Heart left ventricle (tissue), 16 donors: ENCODE measurements at regions not wholly inside any gene's neighbourhood (a gene's known extent, or its start where the extent isn't known, plus 50 kb on each side); places are given as distances from the start of the nearest gene placed in this dataset.

ENCODE experiments used
- ATAC-seq, 4 donors: fragments of 200-7000 bp; cut with Tn5 transposase; one replicate each; pipeline ENCODE4 v1.9.1; 2020 to 2022; ENCODE audit warnings: moderate library complexity in 4 of 4, mild to moderate bottlenecking in 3 of 4, moderate number of reproducible peaks in 1 of 4
- DNase-seq, 5 donors: peaks; one replicate each; pipeline ENCODE4 v3.0.0-alpha.2; 2020
- H3K27ac ChIP-seq, 12 donors: fragments of 200-600 bp; sonication (generic) in 4 of 12; one replicate each; pipeline versions ENCODE4 v1.5.0 to v1.8.0; 2016 to 2022; ENCODE audit warnings: mild to moderate bottlenecking in 2 of 12
- H3K27me3 ChIP-seq, 9 donors: fragments of 200-600 bp; sonication (generic) in 2 of 9; one replicate each; pipeline versions ENCODE4 v1.5.1 to v1.8.0; 2016 to 2022; ENCODE audit warnings: mild to moderate bottlenecking in 3 of 9
- H3K36me3 ChIP-seq, 9 donors: fragments of 200-600 bp; sonication (generic) in 2 of 9; one replicate each; pipeline versions ENCODE4 v1.5.0 to v1.8.0; 2018 to 2022; ENCODE audit warnings: mild to moderate bottlenecking in 2 of 9
- H3K4me1 ChIP-seq, 12 donors: fragments of 200-600 bp; sonication (generic) in 4 of 12; one replicate each; pipeline versions ENCODE4 v1.5.0 to v1.8.0; 2016 to 2022; ENCODE audit warnings: mild to moderate bottlenecking in 3 of 12
- H3K4me3 ChIP-seq, 12 donors: fragments of 200-600 bp; sonication (generic) in 4 of 12; one replicate each; pipeline versions ENCODE4 v1.5.0 to v1.8.0; 2017 to 2022; ENCODE audit warnings: mild to moderate bottlenecking in 9 of 12, moderate library complexity in 4 of 12
- H3K9me3 ChIP-seq, 12 donors: fragments of 200-600 bp; sonication (generic) in 4 of 12; one replicate each; pipeline versions ENCODE4 v1.5.0 to v1.8.0; 2016 to 2022; ENCODE audit warnings: mild to moderate bottlenecking in 1 of 12
- CTCF ChIP-seq, 12 donors: fragments of 200-600 bp; sonication (generic) in 4 of 12; IDR thresholded peaks; one replicate each; pipeline versions ENCODE4 v1.5.0 to v1.8.0; 2018 to 2022; ENCODE audit warnings: antibody characterized with exemption in 12 of 12, mild to moderate bottlenecking in 5 of 12
- POLR2A ChIP-seq, 2 donors: fragments of 450-650 bp; IDR thresholded peaks; one replicate each; pipeline ENCODE4 v1.6.1; 2017; ENCODE audit warnings: antibody characterized with exemption in 2 of 2, mild to moderate bottlenecking in 2 of 2, moderate library complexity in 2 of 2
- WGBS, 4 donors: extraction: QIAGEN DNeasy Blood & Tissue Kit in 2 of 4; methylation state at CpG; one replicate each; pipeline versions ENCODE4 v1.1.5 to v1.1.7; 2013 to 2018; 5-methylcytosine and 5-hydroxymethylcytosine counted together
- intact Hi-C, 10 donors: fragments of 100-400 bp; cut with DNase I; formaldehyde crosslinking; loops; one replicate each; pipeline versions ENCODE4 v1.11.1 to v1.14.2; 2022
- donor health status: ischemic (EF 13 %, LVEDD 7.1; RV severe dilation, severe dysfunction).
- donor health status: healthy with polysubstance abuse.
- donor health status: DM: no; HTN: yes; CAD: no.
- donor health status: DM: no; HTN: no; CAD: no.
- donor health status: ischemic (EF 25% LVEDD 6.9; RV normal size, moderate dysfunction).
- donor health status: ischemic (EF 25% LVEDD 5.7; RV mildly dilated, moderate dysfunction).
- donor health status: healthy.
- donor health status: DM: yes; HTN: yes; CAD: no.
- donor health status: ischemic (EF 35%, LVEDD 5.7; RV mildly dilated, moderate dysfunction).
- donor health status: nonischemic (EF 11% LVEDD 7.7; RV severe dilation, severe dysfunction).
- donor health status: DM: yes; HTN: yes; CAD: no.
- donor health status: PGD.
- donor health status: ischemic (EF 29% LVEDD 5.4; RV normal size, mild dysfunction).
- donor health status: nonischemic (EF 23%, LVEDD 6.1; RV moderate dilation, normal function).

GRCh38 chr13:81848291-81848690 lies 1507.4 kb upstream of the SPRY2 start:
- no peak overlapping the region for H3K4me3 ChIP-seq
- no peaks in the 10 kb centered on the region for H3K27me3 ChIP-seq
- ATAC-seq (no peak), DNase-seq (no peak)
- intact Hi-C loops = no loop called here
- TF ChIP-seq POLR2A (IDR thresholded peaks at IDR 0.05) (no peak), CTCF (IDR thresholded peaks at IDR 0.05) (no peak)
- H3K27ac ChIP-seq = no peak overlapping the region
- H3K4me1 ChIP-seq = no peaks in the 10 kb centered on the region
- H3K36me3 ChIP-seq = no peaks in the 10 kb centered on the region
- peaks cover 0 to 3% (median 0%) of the 10 kb centered on the region in 12 donors for H3K9me3 ChIP-seq

GRCh38 chr13:81846771-81847170 lies 1505.8 kb upstream of the SPRY2 start:
- Histone ChIP-seq H3K9me3 (peaks cover 0 to 8% (median 0%) of the 10 kb centered on the region in 12 donors), H3K27me3 (no peaks in the 10 kb centered on the region), H3K4me1 (no peaks in the 10 kb centered on the region), H3K4me3 (no peak overlapping the region), H3K36me3 (no peaks in the 10 kb centered on the region), H3K27ac (no peak overlapping the region)
- DNase-seq (no peak), ATAC-seq (no peak)
- intact Hi-C loops = no loop called here
- TF ChIP-seq POLR2A (IDR thresholded peaks at IDR 0.05) (no peak), CTCF (IDR thresholded peaks at IDR 0.05) (no peak)
- 80 to 91% (median 87%) methylated on average over 2 of the region's 2 CpGs for WGBS, 4 donors

- Histone ChIP-seq H3K9me3 (peaks cover 0 to 14% (median 0%) of the 10 kb centered on the region in 12 donors), H3K4me1 (no peaks in the 10 kb centered on the region), H3K36me3 (no peaks in the 10 kb centered on the region), H3K27ac (no peak overlapping the region), H3K27me3 (no peaks in the 10 kb centered on the region), H3K4me3 (no peak overlapping the region)
- intact Hi-C loops = no loop called here
- DNase-seq (no peak), ATAC-seq (no peak)
- TF ChIP-seq POLR2A (IDR thresholded peaks at IDR 0.05) (no peak), CTCF (IDR thresholded peaks at IDR 0.05) (no peak)
- WGBS, 4 donors = 90 to 92% (median 91%) methylated on average over 11 of the region's 11 CpGs
These were observed 1480.3 kb upstream of the SPRY2 start for GRCh38 chr13:81821259-81821658.

GRCh38 chr13:81800433-81800832 lies 1459.5 kb upstream of the SPRY2 start:
- no peak overlapping the region for H3K4me3 ChIP-seq
- intact Hi-C loops = no loop called here
- no peaks in the 10 kb centered on the region for H3K9me3 ChIP-seq
- H3K27me3 ChIP-seq = no peaks in the 10 kb centered on the region
- DNase-seq = no peak
- no peak overlapping the region for H3K27ac ChIP-seq
- H3K36me3 ChIP-seq = no peaks in the 10 kb centered on the region
- TF ChIP-seq POLR2A (IDR thresholded peaks at IDR 0.05) (no peak), CTCF (IDR thresholded peaks at IDR 0.05) (no peak)
- 62 to 74% (median 72%) methylated on average over 1 of the region's 1 CpG for WGBS, 4 donors
- ATAC-seq = no peak
- no peaks in the 10 kb centered on the region for H3K4me1 ChIP-seq
